ENCODE measurements at regions not wholly inside any gene's neighbourhood (a gene's known extent, or its start where the extent isn't known, plus 50 kb on each side); places are given as distances from the start of the nearest gene placed in this dataset.

DNA sequence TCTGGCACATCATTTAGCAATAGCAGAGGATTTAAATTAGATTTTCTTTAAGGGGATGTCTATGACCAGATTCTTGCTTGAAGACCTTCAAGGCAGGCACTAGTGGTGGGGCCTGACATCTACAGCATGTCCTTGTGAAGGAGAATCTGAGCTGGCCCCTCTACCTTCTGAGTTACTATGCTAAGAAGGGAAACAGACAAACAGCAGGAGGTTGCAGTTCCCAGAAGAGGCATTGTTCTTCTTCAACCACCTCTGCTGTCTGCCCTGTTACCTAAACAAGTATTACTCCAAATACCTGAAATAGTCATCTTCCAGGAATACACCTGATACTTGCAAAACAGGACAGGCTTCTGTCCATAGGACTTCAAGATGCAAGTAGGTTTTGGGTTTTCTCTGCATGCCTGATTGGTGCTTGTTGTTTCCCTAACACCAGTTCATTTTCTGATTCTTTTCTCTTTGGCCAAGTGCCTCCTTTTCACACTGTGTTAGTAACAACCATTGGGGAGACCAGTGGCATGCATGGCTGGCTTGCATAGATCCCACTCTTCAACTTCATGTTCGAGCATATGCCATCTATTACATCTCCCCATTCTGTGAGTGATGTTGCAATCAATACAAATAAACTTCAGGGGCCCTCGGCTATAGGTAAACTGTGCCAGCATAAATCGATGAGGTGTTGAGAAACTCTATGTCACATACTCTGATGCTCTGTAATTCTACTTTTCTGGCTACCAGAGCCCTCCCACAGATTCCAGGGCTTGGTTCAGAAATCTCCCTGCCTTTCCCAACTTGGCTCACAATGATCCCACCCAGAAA lies 93.0 kb upstream of the DUSP10 start (continued):
- TF ChIP-seq, protein P1, sequence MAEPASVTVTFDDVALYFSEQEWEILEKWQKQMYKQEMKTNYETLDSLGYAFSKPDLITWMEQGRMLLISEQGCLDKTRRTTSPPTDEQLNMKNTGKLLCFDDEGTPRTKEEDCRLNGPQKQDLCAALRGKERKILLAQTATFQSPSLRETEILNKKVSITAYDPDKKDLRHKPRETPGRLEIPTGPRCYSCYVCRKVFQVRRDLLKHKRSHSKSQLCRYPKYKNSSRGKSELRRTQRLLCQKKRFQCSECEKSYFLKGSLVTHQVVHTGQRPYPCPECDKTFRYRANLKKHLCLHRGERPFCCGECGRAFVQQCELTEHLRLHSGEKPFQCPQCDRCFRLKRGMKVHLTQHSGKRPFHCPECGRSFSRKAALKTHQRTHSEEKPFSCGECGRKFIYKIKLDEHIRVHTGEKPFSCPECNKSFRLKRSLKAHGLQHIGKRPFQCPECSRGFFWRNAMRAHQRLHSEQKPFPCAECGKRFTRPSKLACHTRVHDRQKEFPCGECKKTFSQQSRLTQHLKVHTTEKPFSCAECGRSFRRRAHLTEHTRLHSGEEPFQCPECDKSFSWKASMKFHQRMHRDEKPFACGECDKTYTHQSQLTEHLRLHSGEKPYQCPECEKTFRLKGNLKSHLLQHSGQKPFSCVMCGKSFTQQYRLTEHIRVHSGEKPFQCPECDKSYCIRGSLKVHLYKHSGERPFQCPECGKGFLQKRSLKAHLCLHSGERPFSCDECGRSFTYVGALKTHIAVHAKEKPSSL (CRISPR knock-in tag; conservative IDR thresholded peaks at IDR 0.05): no peak
- TF ChIP-seq, protein P2, sequence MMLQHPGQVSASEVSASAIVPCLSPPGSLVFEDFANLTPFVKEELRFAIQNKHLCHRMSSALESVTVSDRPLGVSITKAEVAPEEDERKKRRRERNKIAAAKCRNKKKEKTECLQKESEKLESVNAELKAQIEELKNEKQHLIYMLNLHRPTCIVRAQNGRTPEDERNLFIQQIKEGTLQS (CRISPR knock-in tag; conservative IDR thresholded peaks at IDR 0.05): no peak
- TF ChIP-seq USF2 (CRISPR knock-in tag; IDR thresholded peaks at IDR 0.05) (no peak), USF1 (CRISPR knock-in tag; IDR thresholded peaks at IDR 0.05) (no peak)

DNA sequence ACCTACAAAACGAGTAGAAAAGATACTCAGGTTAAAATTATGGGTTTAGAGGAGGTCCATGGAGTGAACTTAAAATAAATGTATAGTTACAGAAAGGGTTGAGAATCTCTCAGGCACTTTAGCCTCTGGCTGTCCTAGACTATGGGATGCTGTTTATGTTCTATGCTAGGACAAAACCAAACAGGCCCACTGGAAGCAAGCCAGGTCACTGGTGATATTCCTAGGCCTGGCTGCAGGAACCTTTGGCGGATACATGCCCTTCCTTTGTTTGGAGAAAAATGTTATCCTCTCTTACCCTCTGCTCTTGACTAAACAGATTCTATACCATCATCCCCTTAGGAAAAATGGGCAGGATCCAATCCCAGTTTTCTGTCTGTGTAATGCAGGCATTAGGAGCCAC lies 90.7 kb upstream of the DUSP10 start:
- Mint-ChIP-seq H3K27me3 (ENCODE audit: low read depth) (no peaks in the 10 kb centered on the region; the same call in 1 of the 2 replicates), H3K4me1 (peaks cover 43% of the 10 kb centered on the region), H3K27ac (no peak overlapping the region), H3K36me3 (no peaks in the 10 kb centered on the region), H3K4me3 (no peak overlapping the region), H3K9me3 (peaks cover 4% of the 10 kb centered on the region; the same call in 1 of the 2 replicates)
- TF ChIP-seq TCF7 (CRISPR knock-in tag; IDR thresholded peaks at IDR 0.05; ENCODE audit: low read depth): no peak
- no peak for TF ChIP-seq CREB1 (CRISPR knock-in tag; IDR thresholded peaks at IDR 0.05)
- TF ChIP-seq FOXP1 (CRISPR knock-in tag; IDR thresholded peaks at IDR 0.05; ENCODE audit: borderline replicate concordance): no peak
- no peak for TF ChIP-seq PRDM15 (CRISPR knock-in tag; IDR thresholded peaks at IDR 0.05)
- no peak for TF ChIP-seq GRHL2 (CRISPR knock-in tag; IDR thresholded peaks at IDR 0.05; ENCODE audit: insufficient replicate concordance, severe bottlenecking)
- TF ChIP-seq, protein P3, sequence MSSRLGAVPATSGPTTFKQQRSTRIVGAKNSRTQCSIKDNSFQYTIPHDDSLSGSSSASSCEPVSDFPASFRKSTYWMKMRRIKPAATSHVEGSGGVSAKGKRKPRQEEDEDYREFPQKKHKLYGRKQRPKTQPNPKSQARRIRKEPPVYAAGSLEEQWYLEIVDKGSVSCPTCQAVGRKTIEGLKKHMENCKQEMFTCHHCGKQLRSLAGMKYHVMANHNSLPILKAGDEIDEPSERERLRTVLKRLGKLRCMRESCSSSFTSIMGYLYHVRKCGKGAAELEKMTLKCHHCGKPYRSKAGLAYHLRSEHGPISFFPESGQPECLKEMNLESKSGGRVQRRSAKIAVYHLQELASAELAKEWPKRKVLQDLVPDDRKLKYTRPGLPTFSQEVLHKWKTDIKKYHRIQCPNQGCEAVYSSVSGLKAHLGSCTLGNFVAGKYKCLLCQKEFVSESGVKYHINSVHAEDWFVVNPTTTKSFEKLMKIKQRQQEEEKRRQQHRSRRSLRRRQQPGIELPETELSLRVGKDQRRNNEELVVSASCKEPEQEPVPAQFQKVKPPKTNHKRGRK (CRISPR knock-in tag; IDR thresholded peaks at IDR 0.05; ENCODE audit: borderline replicate concordance): no peak
- TF ChIP-seq FOXK1 (CRISPR knock-in tag; IDR thresholded peaks at IDR 0.05): no peak
- TF ChIP-seq ZNF396 (CRISPR knock-in tag; IDR thresholded peaks at IDR 0.05; ENCODE audit: borderline replicate concordance): no peak
- no peak for TF ChIP-seq ATF1 (CRISPR knock-in tag; IDR thresholded peaks at IDR 0.05)
- no peak for TF ChIP-seq CREM (CRISPR knock-in tag; IDR thresholded peaks at IDR 0.05)
- TF ChIP-seq, protein P1 (CRISPR knock-in tag; conservative IDR thresholded peaks at IDR 0.05): no peak
- TF ChIP-seq, protein P4, sequence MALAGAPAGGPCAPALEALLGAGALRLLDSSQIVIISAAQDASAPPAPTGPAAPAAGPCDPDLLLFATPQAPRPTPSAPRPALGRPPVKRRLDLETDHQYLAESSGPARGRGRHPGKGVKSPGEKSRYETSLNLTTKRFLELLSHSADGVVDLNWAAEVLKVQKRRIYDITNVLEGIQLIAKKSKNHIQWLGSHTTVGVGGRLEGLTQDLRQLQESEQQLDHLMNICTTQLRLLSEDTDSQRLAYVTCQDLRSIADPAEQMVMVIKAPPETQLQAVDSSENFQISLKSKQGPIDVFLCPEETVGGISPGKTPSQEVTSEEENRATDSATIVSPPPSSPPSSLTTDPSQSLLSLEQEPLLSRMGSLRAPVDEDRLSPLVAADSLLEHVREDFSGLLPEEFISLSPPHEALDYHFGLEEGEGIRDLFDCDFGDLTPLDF (CRISPR knock-in tag; IDR thresholded peaks at IDR 0.05): no peak
- no peak for TF ChIP-seq NR1H2 (CRISPR knock-in tag; IDR thresholded peaks at IDR 0.05)
- TF ChIP-seq, protein P2 (CRISPR knock-in tag; conservative IDR thresholded peaks at IDR 0.05): no peak
- no peak for TF ChIP-seq ZNF232 (CRISPR knock-in tag; IDR thresholded peaks at IDR 0.05)
- no peak for TF ChIP-seq SMAD4 (CRISPR knock-in tag; IDR thresholded peaks at IDR 0.05)
- no peak for ATAC-seq
- POLR2A ChIA-PET: no interaction called here
- CTCF ChIA-PET: no interaction called here
- no peak for DNase-seq (ENCODE audit: low spot score)

All from WTC11 (cell line).